ENCODE measurements at regions not wholly inside any gene's neighbourhood (a gene's known extent, or its start where the extent isn't known, plus 50 kb on each side); places are given as distances from the start of the nearest gene placed in this dataset.
"Not testable (repeated sequence)": the region's sequence is repeated elsewhere in the genome, so short reads cannot be mapped to it uniquely, and the experiment has no call there.

DNA sequence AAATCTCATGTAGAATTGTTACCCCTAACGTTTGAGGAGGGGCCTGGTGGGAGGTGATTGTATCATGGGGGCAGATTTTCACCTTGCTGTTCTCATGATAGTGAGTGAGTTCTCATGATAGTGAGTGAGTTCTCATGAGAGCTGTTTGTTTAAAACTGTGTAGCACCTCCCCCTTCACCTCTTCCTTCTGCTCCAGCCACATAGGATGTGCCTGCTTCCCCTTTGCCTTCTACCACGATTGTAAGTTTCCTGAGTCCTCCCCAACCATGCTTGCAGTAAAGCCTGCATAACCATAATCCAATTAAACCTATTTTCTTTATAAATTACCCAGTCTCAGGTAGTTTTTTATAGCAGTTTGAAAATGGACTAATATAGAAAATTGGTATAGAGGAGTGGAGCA lies 1783.7 kb upstream of the CDH9 start:
- no peak for DNase-seq (ENCODE audit: low spot score)

DNA sequence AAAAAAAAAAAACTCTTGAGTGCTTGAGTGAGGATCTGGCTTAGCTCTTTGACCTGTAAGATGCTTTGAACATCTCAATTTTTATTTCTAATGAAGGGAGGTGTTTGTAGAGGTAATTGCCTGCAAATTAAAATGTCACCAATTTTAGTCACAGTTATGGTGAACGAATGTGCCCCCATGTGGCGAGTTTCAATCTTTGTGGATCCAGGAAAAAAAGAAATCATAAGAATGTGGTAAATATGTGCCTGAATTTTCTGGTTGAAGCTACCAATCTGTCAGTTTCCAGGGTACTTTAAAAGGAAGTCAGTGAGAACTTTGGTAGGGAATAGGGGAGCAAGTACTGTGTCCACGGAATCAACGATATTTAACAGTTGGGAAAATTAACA lies 1772.4 kb upstream of the CDH9 start:
- no peak for DNase-seq (ENCODE audit: low spot score)

- DNase-seq (ENCODE audit: low spot score) = no peak
These were observed 1771.7 kb upstream of the CDH9 start for GRCh38 chr5:28809811-28810750.

- no peak for DNase-seq (ENCODE audit: low spot score)
These were observed 1770.8 kb upstream of the CDH9 start for GRCh38 chr5:28808967-28809810.

GRCh38 chr5:28807195-28807729 lies 1768.9 kb upstream of the CDH9 start:
- no peak for DNase-seq (ENCODE audit: low spot score)

DNA sequence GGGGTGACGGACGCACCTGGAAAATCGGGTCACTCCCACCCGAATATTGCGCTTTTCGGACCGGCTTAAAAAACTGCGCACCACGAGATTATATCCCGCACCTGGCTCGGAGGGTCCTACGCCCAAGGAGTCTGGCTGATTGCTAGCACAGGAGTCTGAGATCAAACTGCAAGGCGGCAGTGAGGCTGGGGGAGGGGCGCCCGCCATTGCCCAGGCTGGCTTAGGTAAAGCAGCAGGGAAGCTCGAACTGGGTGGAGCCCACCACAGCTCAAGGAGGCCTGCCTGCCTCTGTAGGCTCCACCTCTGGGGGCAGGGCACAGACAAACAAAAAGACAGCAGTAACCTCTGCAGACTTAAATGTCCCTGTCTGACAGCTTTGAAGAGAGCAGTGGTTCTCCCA lies 1760.6 kb upstream of the CDH9 start:
- DNase-seq (ENCODE audit: low spot score) = not testable (repeated sequence)

DNA sequence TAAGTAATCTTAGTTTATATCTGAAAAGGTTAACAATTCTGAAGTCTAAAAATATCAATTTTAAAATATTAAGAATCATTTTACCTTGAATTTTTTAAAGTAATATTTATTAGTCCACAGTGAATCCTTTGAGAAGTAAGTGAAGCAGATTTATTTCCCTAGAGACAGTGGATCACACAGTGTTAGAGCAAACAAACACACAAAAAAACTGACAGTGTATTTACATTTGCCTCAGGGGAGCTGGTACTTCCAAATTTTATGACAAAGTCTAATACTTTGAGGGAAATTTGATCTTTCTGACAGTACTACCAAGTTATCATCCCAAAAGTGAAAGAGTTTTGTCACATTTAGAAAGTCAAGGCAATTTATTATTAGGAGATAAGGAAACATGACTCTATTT lies 1750.6 kb upstream of the CDH9 start:
- no peak for DNase-seq (ENCODE audit: low spot score)

GRCh38 chr5:28780083-28780692 lies 1741.8 kb upstream of the CDH9 start:
- no peak for DNase-seq (ENCODE audit: low spot score)

DNA sequence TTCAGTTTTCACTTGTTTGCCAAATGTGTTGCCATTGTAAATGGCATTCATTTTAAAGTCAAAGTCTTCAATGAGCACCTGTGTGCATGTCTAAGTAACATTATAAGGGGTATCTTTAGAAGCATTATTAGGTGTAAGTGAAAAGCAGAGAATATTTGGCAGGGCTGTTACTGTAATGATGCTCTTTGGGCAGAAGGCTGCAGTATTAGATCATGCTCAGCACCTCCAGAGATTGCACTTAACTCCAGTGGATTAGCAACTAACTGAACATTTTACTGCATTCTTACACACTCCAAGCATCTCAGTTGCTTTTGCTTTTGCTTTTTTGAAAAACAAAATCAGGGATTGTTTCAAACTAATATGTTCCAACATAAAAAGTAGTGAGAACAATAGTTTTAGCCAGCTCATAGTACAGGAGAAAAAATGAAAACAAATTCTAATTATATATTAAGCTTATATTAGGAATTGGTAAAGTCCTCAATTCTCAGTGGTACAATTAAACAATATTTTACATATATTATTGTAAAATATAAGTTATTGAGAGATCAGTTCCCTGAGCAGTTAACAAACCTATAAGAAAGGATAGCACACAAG lies 1740.9 kb upstream of the CDH9 start:
- DNase-seq (ENCODE audit: low spot score) = no peak

DNA sequence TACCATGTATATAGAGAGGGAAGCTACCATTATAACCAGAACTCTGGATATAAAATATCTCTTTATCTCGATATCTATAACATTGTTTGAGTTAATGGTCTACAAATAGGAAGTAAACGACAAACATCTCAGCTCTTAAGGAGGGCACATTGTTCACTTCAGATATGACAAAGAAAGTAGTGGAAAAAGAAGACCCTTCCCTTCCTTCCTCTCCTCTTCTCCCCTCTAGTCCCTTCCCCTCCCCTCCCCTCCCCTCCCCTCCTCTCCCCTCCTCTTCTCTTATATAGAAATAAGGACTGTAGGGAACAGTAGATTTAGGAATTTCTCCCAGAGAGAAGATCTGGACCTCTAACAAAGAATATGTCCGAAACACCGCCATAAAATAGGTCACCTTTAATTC lies 1731.9 kb upstream of the CDH9 start:
- DNase-seq (ENCODE audit: low spot score) = no peak

DNA sequence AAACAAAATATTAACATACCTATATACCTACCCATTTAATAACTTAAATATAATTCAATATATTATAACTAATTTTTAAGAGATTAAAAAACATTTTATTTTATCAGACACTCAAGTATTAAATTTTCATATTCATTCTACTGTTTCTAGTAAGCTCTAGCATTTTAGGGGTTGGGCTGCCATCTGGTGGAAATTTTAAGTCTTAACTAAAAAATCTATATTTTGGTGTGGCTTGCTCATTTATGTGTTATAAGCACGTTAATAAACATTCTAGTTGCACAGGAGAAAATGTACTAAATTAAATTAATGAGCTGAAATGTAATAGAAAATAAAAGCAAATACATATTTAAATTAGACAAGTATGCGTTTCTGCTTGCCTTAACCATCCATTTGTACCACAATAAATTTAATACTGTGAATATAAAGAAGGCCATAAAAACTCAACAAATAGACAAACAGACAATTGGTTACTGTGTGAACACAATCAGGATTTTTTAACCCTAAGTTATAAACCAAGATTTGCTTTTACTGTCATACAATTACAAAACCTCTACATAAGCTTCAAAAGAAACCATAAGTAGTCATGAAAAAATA lies 1728.3 kb upstream of the CDH9 start:
- peak; percentile 67 for DNase-seq (ENCODE audit: low spot score)

DNA sequence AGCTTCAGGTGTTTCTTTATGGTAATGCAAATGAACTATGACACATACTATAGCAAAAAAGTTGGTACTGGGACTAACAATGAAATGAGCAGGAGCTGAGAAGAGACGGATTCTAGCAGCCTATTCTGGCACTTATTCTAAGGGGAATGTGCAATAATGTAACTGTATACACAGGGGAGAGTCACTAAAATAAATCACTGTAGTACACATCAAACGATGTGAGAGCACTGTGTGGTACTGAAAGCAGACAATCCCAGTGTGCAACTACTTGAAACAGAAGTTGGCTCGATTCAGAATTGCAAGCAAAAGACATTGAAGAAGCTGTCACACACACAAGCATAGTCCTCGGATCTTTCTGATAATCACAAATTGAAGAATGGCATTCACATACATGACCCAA lies 1713.0 kb upstream of the CDH9 start:
- no peak for DNase-seq (ENCODE audit: low spot score)

GRCh38 chr5:28750251-28750650 lies 1711.9 kb upstream of the CDH9 start:
- DNase-seq (ENCODE audit: low spot score) = no peak

- no peak for DNase-seq (ENCODE audit: low spot score)
These were observed 1710.1 kb upstream of the CDH9 start for GRCh38 chr5:28748446-28748845.

DNA sequence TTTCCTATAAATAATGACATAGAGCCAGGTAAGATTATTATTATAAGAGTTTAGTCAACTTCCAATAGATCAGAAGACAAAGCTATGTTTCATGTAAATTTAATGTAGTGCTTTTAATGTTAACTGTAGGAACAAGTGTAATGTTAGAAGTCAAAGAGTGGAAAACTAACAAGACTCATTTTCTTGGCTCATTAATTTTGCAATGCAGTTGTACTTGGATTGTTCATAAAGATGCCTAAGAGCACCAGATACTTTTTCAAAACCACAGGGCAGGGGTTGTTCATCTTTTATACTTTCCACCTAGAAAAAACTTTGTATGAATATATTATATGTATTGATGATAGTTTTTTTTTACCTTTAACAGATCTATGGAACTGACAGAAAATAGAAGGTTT lies 1705.3 kb upstream of the CDH9 start:
- no peak for DNase-seq (ENCODE audit: low spot score)

DNA sequence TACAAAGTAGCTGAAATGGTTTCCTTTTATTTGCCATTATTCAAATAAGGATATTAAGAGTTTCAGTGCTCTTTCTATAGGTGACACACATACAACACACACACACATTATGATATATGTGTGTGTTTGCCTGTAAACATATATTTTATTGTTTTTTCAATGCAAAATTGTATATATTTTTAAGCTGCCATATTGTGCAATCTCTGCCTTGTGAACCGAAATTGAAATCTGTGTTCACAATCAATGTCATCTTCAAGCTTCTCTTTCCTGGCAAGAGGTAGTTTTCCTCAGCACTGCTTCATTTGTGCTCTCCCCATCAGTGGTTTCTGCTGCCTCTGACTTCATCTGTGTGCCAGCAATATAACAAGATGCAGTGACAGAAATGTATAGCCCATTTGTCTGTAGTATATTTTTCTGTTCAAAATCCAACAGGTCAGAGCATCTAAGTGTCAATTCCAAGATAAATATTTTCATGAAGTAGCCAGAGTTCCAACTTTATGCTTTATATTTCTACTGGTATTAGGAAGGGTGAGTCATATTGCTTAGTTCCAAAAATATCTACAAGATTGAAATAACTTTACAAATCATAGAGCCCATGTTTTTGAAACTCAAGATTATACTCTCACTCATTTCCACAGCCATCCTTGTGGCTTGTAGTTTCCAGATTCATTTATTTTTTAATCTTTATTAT lies 1704.8 kb upstream of the CDH9 start:
- peak; percentile 67 for DNase-seq (ENCODE audit: low spot score)

DNA sequence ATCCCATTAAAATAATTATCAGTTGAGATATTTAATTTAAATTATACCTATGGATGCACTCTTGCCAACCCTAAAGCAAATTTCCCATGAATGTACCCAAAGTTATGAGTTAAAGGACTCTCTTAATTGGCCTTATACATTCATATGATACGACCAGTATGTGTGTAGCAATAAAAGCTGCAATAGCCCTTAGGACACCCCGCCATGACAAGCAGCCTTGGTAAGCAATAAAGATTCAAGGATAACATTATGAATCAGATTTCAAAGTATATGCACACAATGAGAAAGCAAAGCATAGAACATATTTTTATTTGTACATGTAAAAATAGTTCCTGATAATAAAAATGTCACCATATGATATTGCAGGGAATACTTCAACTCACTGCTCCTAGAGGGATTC lies 1699.3 kb upstream of the CDH9 start:
- DNase-seq (ENCODE audit: low spot score) = no peak

DNA sequence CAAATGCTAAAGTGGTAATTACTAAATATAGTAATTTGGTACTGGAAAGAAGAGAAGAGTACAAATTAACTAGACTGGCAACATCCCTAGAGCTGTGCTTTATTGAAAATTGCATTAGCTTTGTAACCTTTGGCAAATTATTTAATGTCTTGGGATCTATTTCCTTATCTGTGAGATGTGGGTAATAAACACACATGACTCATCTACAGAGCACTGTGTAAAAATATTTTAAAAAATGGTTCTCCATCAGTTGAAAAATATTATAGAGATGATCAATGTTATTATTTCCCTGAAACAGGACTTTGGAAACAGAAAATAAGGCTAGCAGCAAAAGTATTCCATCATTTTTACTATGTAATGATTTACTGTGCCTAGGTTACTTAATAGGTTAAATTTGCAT lies 1698.8 kb upstream of the CDH9 start:
- no peak for DNase-seq (ENCODE audit: low spot score)

DNA sequence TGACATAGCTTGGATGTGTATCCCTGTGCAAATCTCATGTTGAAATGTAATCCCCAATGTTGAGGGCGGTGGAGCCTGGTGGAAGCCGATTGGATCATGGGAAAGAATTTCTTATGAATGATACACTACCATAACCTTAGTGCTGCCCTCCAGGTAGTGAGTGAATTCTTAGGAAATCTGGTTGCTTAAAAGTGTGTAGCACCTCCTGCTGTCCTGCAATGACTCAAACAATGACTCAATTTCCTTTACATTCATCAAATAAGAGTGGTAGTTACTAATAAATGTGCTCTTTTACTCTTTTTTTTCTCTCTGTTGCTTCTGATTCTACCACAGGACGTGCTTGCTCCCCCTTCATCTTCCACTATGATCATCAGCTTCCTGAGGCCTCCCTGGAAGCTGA lies 1696.0 kb upstream of the CDH9 start:
- no peak for DNase-seq (ENCODE audit: low spot score)

DNA sequence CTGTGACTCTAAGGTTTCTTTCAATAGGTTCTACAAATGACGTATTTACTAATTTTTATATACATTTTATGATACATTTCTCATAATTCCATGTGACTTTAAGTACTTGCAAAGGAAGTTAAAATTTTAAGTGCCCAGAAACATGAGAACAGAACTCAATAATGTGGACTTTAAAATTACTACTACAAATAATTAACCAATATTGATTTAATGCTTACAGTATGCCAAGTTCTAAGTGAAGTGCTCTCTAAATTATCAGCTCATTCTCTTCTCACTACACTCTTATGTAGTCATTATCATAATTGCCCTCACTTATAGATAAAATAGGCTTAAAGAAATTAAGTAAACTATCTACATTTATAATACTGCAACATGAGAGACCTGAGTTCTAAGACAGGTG lies 1690.7 kb upstream of the CDH9 start:
- DNase-seq (ENCODE audit: low spot score) = no peak

GRCh38 chr5:28726815-28727214 lies 1688.4 kb upstream of the CDH9 start:
- no peak for DNase-seq (ENCODE audit: low spot score)
